HG03469 (cell line): ENCODE measurements at regions not wholly inside any gene's neighbourhood (a gene's known extent, or its start where the extent isn't known, plus 50 kb on each side); places are given as distances from the start of the nearest gene placed in this dataset.
"Not testable (repeated sequence)": the region's sequence is repeated elsewhere in the genome, so short reads cannot be mapped to it uniquely, and the experiment has no call there.

ENCODE experiments used
- ATAC-seq: cut with Tn5 transposase; IDR thresholded peaks from one replicate; pipeline ENCODE4 v1.9.1; 2021; ENCODE audit warnings: mild to moderate bottlenecking, moderate library complexity, moderate number of reproducible peaks; ENCODE audit not compliant: unreplicated experiment

- no peak for ATAC-seq
Observed at GRCh38 chr21:17051054-17051453, 461.8 kb upstream of the CXADR start.

GRCh38 chr21:17053321-17053720 lies 459.5 kb upstream of the CXADR start:
- no peak for ATAC-seq

- no peak for ATAC-seq
Observed at GRCh38 chr21:17059936-17060335, 452.9 kb upstream of the CXADR start.

GRCh38 chr21:17066006-17066405 lies 446.8 kb upstream of the CXADR start:
- no peak for ATAC-seq

- no peak for ATAC-seq
Observed at GRCh38 chr21:17071093-17071492, 441.8 kb upstream of the CXADR start.

- no peak for ATAC-seq
Observed at GRCh38 chr21:17081193-17081592, 431.6 kb upstream of the CXADR start.

GRCh38 chr21:17082843-17083483 lies 429.9 kb upstream of the CXADR start:
- no peak for ATAC-seq

GRCh38 chr21:17085707-17086106 lies 427.1 kb upstream of the CXADR start:
- no peak for ATAC-seq

GRCh38 chr21:17088500-17088899 lies 424.3 kb upstream of the CXADR start:
- no peak for ATAC-seq

GRCh38 chr21:17089091-17089491 lies 423.8 kb upstream of the CXADR start:
- ATAC-seq = no peak

GRCh38 chr21:17101696-17102095 lies 411.1 kb upstream of the CXADR start:
- no peak for ATAC-seq

- ATAC-seq = no peak
Observed at GRCh38 chr21:17105932-17106331, 406.9 kb upstream of the CXADR start.

GRCh38 chr21:17114045-17114444 lies 398.8 kb upstream of the CXADR start:
- no peak for ATAC-seq

- ATAC-seq = no peak
Observed at GRCh38 chr21:17118638-17119384, 394.0 kb upstream of the CXADR start.

- no peak for ATAC-seq
Observed at GRCh38 chr21:17119466-17120297, 393.2 kb upstream of the CXADR start.

GRCh38 chr21:17127395-17127794 lies 385.4 kb upstream of the CXADR start:
- ATAC-seq = not testable (repeated sequence)

GRCh38 chr21:17128132-17128531 lies 384.7 kb upstream of the CXADR start:
- no peak for ATAC-seq

- ATAC-seq = not testable (repeated sequence)
Observed at GRCh38 chr21:17139159-17139558, 373.7 kb upstream of the CXADR start.

- ATAC-seq = no peak
Observed at GRCh38 chr21:17139696-17140095, 373.1 kb upstream of the CXADR start.

GRCh38 chr21:17146426-17146825 lies 366.4 kb upstream of the CXADR start:
- no peak for ATAC-seq

- no peak for ATAC-seq
Observed at GRCh38 chr21:17159697-17160096, 353.1 kb upstream of the CXADR start.

- ATAC-seq = no peak
Observed at GRCh38 chr21:17185674-17186073, 327.2 kb upstream of the CXADR start.
